ENCODE measurements at regions not wholly inside any gene's neighbourhood (a gene's known extent, or its start where the extent isn't known, plus 50 kb on each side); places are given as distances from the start of the nearest gene placed in this dataset.

GRCh38 chr6:113654396-113654795, 202.7 kb upstream of the MARCKS start:
- TF ChIP-seq POLR2A (IDR thresholded peaks at IDR 0.05), result no peak
- no peak for TF ChIP-seq CTCF (IDR thresholded peaks at IDR 0.05)

Measured in esophagus squamous epithelium (tissue), 4 donors.